ENCODE measurements at regions not wholly inside any gene's neighbourhood (a gene's known extent, or its start where the extent isn't known, plus 50 kb on each side); places are given as distances from the start of the nearest gene placed in this dataset.
A peak's percentile ranks its signal among the peaks of the same experiment; 100 is the strongest.

- Histone ChIP-seq H3K4me1 (ENCODE audit: low read depth) (no peaks in the 10 kb centered on the region), H3K9me3 (ENCODE audit: low read depth) (no peaks in the 10 kb centered on the region), H3K27me3 (no peaks in the 10 kb centered on the region), H3K36me3 (no peaks in the 10 kb centered on the region), H3K4me3 (no peak overlapping the region), H3K27ac (no peak overlapping the region)
- DNase-seq (ENCODE audit: low read depth in 1 of 2, low spot score in 1 of 2): no peak
- TF ChIP-seq CTCF (IDR thresholded peaks at IDR 0.05; ENCODE audit: low read depth, low read length): no peak
Measured at GRCh38 chr2:126748188-126748760, 92.3 kb downstream of the GYPC start.

DNA sequence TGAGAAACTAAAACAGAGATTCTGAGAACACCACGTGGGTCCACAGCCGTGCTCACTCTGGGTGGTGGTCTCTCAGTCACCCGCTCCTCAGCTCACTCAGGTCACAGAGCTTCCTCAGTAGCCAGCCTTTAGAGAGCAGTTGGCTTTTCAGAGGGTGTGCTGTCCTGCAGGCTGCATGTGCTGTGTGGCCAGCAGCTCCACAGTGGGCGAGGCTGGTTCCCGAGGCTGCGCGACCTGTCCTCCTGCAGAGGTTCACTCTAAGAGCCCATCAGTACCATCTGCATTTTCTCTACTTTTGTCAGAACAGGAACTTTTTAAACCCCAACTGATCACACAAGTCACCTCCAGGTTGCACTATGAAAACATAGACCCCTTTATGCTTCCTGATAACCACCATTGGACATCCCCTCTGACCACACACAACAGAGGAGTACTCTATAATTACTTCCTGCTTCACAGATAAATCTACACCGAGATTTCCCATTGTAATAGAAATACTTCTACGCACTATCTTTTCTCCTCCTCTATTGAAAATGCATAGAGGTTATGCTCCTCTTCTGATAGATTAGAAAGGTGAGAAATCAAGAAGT, 93.1 kb downstream of the GYPC start:
- Histone ChIP-seq H3K27me3 (no peaks in the 10 kb centered on the region), H3K9me3 (ENCODE audit: low read depth) (no peaks in the 10 kb centered on the region), H3K4me1 (ENCODE audit: low read depth) (no peaks in the 10 kb centered on the region), H3K27ac (no peak overlapping the region), H3K4me3 (no peak overlapping the region), H3K36me3 (no peaks in the 10 kb centered on the region)
- TF ChIP-seq CTCF (IDR thresholded peaks at IDR 0.05; ENCODE audit: low read depth, low read length): no peak
- DNase-seq (ENCODE audit: low read depth in 1 of 2, low spot score in 1 of 2): no peak

DNA sequence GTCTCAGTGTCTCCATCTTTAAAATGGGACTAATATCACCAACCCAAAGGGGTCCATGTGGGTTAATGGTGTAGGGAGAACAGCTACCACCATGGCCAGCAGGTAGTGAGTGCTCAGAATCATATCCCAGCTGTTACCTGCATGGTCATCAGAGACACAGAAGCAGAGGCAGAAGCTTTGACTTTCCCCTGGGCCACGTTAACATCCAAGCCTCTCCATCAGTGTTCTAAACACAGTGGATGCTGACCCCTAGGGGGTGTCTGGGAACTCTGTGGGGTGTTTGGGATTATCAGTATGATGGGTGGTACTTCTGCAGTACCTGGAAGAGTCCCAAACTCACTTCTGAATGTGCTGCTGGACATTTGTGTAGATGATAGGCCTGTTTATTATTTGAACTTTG, 93.6 kb downstream of the GYPC start:
- no peaks in the 10 kb centered on the region for H3K4me1 ChIP-seq (ENCODE audit: low read depth)
- peak; percentile 9 to 10 for DNase-seq (ENCODE audit: low read depth in 1 of 2, low spot score in 1 of 2)
- no peaks in the 10 kb centered on the region for H3K27me3 ChIP-seq
- no peak overlapping the region for H3K4me3 ChIP-seq
- TF ChIP-seq CTCF (IDR thresholded peaks at IDR 0.05; ENCODE audit: low read depth, low read length): no peak
- H3K9me3 ChIP-seq (ENCODE audit: low read depth): no peaks in the 10 kb centered on the region
- no peak overlapping the region for H3K27ac ChIP-seq
- H3K36me3 ChIP-seq: no peaks in the 10 kb centered on the region

GRCh38 chr2:126750506-126750905, 94.5 kb downstream of the GYPC start:
- no peak for DNase-seq (ENCODE audit: low read depth in 1 of 2, low spot score in 1 of 2)
- Histone ChIP-seq H3K4me3 (no peak overlapping the region), H3K4me1 (ENCODE audit: low read depth) (no peaks in the 10 kb centered on the region), H3K36me3 (no peaks in the 10 kb centered on the region), H3K9me3 (ENCODE audit: low read depth) (no peaks in the 10 kb centered on the region), H3K27ac (no peak overlapping the region), H3K27me3 (no peaks in the 10 kb centered on the region)
- TF ChIP-seq CTCF (IDR thresholded peaks at IDR 0.05; ENCODE audit: low read depth, low read length): no peak

DNA sequence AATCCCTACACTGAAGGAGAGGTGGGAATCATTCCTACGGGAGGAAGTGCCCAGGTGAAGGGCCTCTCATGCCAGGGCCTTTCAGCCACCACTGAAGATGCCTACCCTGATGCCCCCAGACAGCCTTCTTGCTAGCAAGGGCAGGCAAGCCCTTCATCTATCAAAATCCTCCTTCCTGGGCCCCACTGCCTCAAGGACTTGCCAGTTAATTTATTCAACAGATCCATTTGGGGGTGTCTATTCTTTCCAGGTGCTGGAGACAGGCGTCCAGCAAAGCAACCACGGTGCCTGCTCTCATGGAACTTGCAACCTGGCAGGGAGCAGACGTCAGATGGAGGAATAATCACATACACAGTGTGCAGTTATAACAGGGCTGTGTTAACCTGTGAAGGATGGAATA, 95.5 kb downstream of the GYPC start:
- no peak for TF ChIP-seq CTCF (IDR thresholded peaks at IDR 0.05; ENCODE audit: low read depth, low read length)
- Histone ChIP-seq H3K36me3 (no peaks in the 10 kb centered on the region), H3K4me1 (ENCODE audit: low read depth) (no peaks in the 10 kb centered on the region), H3K9me3 (ENCODE audit: low read depth) (no peaks in the 10 kb centered on the region), H3K27me3 (no peaks in the 10 kb centered on the region), H3K27ac (no peak overlapping the region), H3K4me3 (no peak overlapping the region)
- DNase-seq (ENCODE audit: low read depth in 1 of 2, low spot score in 1 of 2): no peak

Measured in cardiac muscle cell (in vitro differentiated cells and primary cell).